COLO829 (cell line): ENCODE measurements at regions not wholly inside any gene's neighbourhood (a gene's known extent, or its start where the extent isn't known, plus 50 kb on each side); places are given as distances from the start of the nearest gene placed in this dataset.
"Not testable (repeated sequence)": the region's sequence is repeated elsewhere in the genome, so short reads cannot be mapped to it uniquely, and the experiment has no call there.

Experiments
- DNase-seq: peaks from one replicate; pipeline ENCODE4 v3.0.0; 2012; ENCODE audit warnings: low spot score

DNA sequence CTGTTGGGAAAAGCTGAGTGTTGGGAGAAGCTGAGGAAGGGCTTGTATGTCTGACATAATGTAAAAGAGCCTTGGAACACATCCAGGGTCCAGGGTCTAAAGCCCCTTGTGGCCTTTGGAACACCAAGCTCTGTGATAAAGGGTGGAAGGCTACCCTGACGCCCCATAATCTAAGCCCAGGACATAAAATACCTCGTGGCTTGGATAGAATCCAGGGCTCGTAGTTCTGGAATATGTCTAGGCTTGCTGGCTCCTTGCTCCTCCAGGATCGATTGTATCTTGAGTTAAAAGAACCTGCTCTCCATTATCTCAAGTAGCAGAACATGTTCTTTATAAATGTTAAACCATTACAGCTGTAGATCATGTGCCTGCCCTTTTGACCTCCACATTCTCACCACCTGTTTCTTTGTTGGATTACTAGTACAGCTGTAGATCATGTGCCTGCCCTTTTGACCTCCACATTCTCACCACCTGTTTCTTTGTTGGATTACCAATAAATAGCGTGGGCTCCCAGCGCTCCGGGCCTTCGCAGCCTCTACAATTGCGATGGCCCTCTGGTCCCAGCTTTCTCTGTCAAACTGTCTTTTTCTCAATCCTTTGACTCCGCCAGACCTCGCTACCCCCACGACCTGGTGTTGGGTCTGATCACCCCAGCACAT lies 246.9 kb upstream of the KCNH7 start:
- DNase-seq, result not testable (repeated sequence)

GRCh38 chr2:163081754-163082153 lies 243.2 kb upstream of the KCNH7 start:
- no peak for DNase-seq

- no peak for DNase-seq
These were observed 238.7 kb upstream of the KCNH7 start for GRCh38 chr2:163077241-163077640.

- DNase-seq, result no peak
These were observed 227.5 kb upstream of the KCNH7 start for GRCh38 chr2:163066085-163066484.

DNA sequence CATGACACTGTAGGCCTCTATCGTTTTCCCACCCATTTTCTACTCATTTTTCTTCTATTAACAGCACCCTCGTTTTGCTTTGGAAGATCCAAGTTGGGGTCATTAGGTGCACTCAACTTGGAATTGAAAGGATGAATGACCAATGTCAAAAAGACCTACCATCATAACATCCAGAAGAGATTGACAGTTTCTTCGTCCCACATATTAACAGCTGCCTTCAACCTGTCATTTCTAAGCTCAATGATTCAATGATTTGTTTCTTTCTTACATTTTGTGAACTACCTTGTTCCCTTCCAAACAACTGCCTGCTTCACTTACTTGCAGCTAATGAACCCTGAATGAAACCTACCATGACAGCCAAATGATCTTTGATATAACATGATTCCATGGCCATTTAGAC lies 224.0 kb upstream of the KCNH7 start:
- DNase-seq, result no peak

GRCh38 chr2:163046615-163047014 lies 208.0 kb upstream of the KCNH7 start:
- DNase-seq, result no peak

GRCh38 chr2:163045830-163046229 lies 207.3 kb upstream of the KCNH7 start:
- DNase-seq, result no peak

- DNase-seq, result no peak
These were observed 205.5 kb upstream of the KCNH7 start for GRCh38 chr2:163044114-163044513.

DNA sequence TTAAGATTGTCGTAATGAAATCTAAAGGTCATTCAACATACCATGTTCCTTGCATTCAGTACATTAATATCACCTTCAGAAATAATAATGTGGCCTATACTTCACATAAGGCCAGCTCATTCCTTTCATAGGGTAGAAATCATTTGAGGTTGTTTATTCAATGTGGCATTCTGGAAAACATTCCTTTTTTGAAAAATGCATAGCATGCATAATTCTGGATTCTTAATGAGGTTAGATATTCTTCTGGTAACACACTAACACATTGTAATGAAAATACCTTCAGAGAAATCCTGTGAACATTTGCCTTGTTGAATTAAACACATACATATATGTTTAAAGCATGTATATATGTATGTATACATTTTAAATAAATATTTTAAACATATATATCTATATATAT lies 204.6 kb upstream of the KCNH7 start:
- DNase-seq, result no peak

- no peak for DNase-seq
These were observed 200.7 kb upstream of the KCNH7 start for GRCh38 chr2:163039266-163039665.

DNA sequence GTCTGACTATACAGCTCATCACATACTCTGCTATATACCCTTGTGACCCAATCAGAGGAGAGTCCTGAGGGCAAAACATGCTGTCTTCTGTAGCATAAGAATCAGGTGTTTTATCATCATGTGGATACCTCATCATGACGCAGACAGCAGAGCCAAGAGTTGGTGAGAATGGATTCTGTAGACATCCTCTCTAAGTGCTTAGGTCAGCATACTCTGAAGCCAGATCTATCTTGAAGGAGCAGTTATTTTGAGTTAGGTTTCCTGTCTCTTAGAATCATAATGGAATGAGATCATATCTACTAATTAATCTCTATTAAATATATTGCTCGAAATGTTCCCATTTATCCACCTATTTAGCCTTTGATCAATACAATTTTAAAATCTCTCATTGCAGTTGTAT lies 190.2 kb upstream of the KCNH7 start:
- DNase-seq, result no peak

DNA sequence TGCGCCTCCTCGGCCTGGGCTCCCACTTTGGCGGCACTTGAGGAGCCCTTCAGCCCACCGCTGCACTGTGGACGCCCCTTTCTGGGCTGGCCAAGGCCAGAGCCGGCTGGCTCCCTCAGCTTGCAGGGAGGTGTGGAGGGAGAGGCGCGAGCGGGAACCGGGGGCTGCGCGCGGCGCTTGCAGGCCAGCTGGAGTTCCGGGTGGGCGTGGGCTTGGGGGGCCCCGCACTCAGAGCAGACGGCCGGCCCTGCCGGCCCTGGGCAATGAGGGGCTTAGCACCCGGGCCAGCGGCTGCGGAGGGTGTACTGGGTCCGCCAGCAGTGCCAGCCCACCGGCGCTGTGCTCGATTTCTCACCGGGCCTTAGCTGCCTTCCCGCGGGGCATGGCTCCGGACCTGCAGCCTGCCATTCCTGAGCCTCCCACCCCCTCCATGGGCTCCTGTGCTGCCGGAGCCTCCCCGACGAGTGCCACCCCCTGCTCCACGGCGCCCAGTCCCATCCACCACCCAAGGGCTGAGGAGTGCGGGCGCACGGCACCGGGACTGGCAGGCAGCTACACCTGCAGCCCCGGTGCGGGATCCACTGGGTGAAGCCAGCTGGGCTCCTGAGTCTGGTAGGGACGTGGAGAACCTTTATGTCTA lies 187.7 kb upstream of the KCNH7 start:
- DNase-seq, result not testable (repeated sequence)

DNA sequence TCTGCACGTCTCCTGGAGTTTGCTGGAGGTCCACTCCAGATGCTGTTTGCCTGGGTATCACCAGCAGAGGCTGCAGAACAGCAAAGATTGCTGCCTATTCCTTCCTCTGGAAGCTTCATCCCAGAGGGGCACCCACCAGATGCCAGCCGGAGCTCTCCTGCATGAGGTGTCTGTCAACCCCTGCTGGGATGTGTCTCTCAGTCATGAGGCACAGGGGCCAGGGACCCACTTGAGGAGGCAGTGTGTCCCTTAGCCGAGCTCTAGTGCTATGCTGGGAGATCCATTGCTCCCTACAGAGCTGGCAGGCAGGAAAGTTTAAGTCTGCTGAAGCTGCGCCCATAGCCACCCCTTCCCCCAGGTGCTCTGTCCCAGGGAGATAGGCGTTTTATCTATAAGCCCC lies 178.3 kb upstream of the KCNH7 start:
- DNase-seq, result not testable (repeated sequence)

DNA sequence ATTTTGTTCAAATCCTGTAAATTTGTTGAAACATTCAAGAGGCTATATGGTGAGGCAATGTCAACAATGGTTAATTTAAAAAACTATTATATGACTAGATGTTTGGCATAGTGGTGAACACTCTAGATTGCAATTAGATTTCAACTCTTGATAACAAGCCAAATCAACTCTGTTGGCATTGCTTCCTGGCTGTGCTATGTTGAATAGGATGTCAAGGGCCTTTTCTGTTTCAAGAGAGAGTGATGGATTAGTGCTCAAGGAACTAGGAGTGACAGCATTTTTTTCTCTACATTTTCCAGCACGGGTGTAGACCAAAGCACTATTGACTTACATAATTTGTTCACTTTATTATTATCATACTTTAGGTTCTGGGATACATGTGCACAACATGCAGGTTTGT lies 172.4 kb upstream of the KCNH7 start:
- no peak for DNase-seq

DNA sequence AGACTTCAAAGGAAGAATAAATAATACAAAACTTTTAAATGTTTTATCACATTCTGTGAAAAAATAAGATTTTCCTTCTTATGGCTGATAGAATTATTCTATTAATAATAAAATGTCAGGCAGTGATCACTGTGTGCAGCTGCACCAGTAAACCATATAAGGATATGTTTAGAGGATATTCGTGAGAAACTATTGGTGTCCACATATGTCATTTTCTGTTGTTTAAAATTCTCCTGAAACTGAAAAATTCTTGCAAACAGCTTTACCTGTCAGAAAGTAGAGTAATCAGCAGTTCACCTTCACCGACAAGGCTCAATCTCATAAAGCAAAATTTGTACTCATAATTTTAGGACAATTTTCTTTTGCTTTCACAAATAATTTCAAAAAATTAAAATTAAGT lies 170.1 kb upstream of the KCNH7 start:
- no peak for DNase-seq

DNA sequence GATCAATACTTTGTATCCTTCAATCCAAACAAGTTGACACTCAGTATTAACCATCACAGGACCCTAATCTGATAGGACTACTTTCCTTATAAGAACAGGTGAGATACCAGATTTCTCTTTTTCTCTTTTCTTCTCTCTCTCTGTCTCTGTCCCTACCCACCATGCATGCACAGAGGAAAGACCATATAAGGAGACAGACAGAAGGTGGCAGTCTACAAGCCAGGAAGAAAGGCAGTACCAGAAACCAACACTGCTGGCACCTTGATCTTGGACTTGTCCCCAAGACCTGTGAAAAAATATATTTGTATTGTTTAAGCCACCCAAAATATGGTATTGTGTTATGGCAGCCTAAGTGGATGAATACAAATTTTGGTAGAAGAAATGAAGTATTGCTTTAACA lies 156.2 kb upstream of the KCNH7 start:
- no peak for DNase-seq

DNA sequence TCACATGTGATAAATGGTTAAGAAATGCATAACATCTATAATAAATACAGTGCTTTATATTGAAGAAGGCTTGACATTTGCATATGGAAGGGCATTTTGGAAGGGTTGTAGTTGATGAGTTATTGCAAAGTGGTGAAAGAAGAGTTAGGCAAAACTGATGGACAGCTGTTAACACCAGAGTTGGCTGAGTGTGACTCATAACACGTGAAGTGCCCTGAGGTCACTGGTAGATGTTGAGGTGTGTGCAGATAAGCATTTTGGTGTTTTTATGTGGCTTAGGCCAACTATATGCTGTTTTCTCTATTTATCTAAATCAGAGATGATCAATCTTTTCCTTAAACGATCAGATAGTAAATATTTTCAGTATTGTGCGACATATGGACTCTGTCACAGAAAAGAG lies 154.3 kb upstream of the KCNH7 start:
- no peak for DNase-seq

DNA sequence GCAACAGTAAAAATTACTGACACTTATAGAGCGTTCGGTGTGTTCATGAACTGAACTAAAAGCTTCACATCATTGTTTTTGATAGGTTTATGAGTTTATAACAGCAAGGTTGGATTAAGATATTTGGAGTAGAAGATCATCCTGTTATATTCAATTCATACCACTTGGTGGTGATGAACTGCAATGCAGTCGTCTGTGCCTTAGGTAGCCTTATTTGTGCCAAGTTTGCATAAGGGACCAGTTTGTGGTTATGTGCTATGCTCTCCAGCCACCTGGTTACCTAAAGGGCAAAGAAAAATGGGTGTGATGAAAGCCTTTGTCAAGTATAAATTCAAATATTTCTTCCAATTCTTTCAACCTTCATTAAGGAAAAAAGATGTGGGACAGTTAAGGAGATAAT lies 150.9 kb upstream of the KCNH7 start:
- DNase-seq, result no peak

GRCh38 chr2:162974771-162975170 lies 136.2 kb upstream of the KCNH7 start:
- DNase-seq, result no peak

DNA sequence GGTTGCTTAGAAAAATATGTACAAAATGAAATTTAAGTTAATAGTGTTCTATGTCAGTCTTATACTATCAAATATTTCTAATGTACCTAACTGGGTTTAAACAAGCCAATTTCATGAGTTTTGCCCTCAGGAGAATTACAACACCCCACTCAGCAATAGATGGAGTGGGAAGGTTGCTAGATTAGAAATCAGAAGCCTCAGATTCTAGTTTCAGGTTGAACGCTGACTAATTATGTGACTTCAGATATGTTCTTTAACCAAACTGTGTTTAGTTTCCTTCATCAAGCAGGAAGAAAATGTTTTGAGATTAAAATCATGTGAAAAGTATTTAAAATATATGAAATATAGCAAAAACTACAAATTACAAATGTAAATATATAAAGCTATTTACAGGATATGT lies 133.8 kb upstream of the KCNH7 start:
- no peak for DNase-seq

DNA sequence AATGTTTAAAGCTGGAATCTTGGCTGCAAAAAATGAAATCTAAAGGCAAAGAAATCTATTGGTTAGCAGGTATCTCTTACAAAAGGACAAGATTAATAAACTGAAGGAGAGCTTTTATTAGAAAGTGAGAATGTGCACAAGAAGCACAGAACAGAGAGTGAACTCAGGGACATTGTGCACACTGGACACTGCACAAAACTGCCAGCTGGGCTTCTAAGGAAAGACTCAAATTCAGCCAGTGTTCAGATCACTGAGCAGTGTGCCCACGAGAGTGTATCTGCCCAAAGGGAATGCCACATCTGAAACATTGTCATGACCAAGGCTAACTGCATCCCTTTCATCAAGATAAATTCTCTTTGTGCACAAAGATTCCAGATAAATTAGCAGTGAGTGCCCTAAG lies 129.7 kb upstream of the KCNH7 start:
- DNase-seq, result no peak

DNA sequence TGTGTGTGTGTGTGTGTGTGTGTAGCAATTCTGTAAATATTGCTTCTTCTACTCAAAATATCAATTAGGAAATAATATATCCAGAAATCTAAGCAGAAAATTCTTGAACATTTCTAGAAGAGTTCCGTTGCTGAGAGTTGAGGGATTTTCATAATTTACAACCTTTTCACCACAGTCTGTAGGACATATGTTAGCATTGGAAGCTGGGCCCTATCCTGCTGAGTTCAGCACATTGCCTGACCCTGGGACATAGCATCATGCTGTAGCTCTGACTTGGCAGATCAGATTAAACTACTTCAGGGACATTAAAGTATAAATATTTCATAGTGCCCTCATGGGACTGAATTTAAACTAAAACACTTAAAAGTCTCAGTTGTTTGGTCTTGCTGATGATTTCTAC lies 129.2 kb upstream of the KCNH7 start:
- DNase-seq, result no peak

- DNase-seq, result no peak
These were observed 128.6 kb upstream of the KCNH7 start for GRCh38 chr2:162967147-162967546.

DNA sequence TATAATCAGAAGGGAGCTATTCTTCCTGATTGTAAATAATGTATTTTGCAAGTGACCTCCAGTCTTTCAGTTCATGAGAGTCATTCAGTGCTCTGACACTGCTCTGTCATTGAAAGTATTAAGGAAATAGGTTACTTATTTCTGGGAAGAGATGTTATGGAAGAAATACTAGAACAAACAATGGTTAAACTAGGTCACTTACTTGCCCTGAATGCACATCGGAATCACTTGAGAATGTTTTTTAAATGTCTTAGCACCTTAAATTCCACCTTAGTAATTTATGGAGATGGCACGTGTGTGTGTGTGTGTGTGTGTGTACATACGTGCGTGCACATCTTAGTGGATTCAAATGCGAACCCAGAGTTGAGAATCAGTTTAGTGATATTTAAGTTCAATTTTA lies 126.6 kb upstream of the KCNH7 start:
- DNase-seq, result no peak
